Brain microvascular endothelial cell (primary cell): ENCODE measurements at regions not wholly inside any gene's neighbourhood (a gene's known extent, or its start where the extent isn't known, plus 50 kb on each side); places are given as distances from the start of the nearest gene placed in this dataset.

Experiments
- DNase-seq: peaks from one replicate; pipeline ENCODE4 v3.0.0-alpha.2; 2020
- H3K27ac ChIP-seq: fragments of 250-450 bp; sonication (Bioruptor Pico); 2 replicates; pipeline ENCODE4 v1.5.1; 2020; ENCODE audit warnings: mild to moderate bottlenecking, moderate library complexity
- H3K27me3 ChIP-seq: fragments of 250-450 bp; sonication (Bioruptor Pico); replicated peaks from 2 replicates; pipeline ENCODE4 v1.5.1; 2020; ENCODE audit warnings: mild to moderate bottlenecking
- H3K36me3 ChIP-seq: fragments of 250-450 bp; sonication (Bioruptor Pico); replicated peaks from 2 replicates; pipeline ENCODE4 v1.5.1; 2020; ENCODE audit warnings: mild to moderate bottlenecking
- H3K4me3 ChIP-seq: 2 replicates; pipeline ENCODE4 v1.5.1; 2011; ENCODE audit warnings: low read depth, mild to moderate bottlenecking, control low read depth, low read length, moderate library complexity
- CTCF ChIP-seq: IDR thresholded peaks from 2 replicates; pipeline ENCODE4 v1.5.1; 2011; ENCODE audit warnings: low read depth, mild to moderate bottlenecking, moderate library complexity, low read length, control low read depth, inconsistent platforms; ENCODE audit errors: missing control alignments
- in situ Hi-C: cut with HindIII; loops from 2 replicates; pipeline ENCODE4 v1.10.0; 2017; ENCODE audit warnings: low sequenced_read_pairs, low pct_ligation_motif_present

GRCh38 chr14:98579140-98579539 is 692.9 kb downstream of the BCL11B start:
- Histone ChIP-seq H3K36me3 (no peaks in the 10 kb centered on the region), H3K4me3 (no peak overlapping the region), H3K27me3 (no peaks in the 10 kb centered on the region), H3K27ac (no peak overlapping the region)
- no peak for DNase-seq
- in situ Hi-C loops = no loop called here
- no peak for TF ChIP-seq CTCF

DNA sequence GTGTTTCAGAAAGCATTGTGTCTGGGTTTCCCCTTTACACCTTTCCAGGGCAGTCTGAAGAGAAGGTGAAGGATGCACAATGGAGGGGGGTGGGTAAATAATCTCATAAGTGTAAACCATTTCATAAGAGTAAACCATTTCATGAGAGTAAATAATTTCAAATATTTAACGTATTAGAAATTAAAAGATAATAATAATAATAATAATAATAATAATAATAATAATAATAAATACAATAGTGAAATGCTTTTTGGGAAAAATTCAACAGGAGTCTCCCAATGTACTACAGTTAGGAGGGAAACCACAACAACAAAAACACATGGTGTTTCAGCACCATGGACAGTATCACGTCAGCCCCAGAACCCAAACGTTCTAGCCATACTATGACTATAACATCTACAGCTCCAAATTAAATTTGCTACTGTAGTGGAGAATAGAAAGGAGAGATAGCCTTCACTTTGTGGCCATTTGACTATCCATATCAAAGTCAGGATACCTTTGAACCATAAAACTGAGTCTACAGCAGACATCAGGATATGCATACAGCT is 691.8 kb downstream of the BCL11B start:
- in situ Hi-C loops = no loop called here
- no peak for DNase-seq
- Histone ChIP-seq H3K36me3 (no peaks in the 10 kb centered on the region), H3K4me3 (no peak overlapping the region), H3K27ac (no peak overlapping the region), H3K27me3 (no peaks in the 10 kb centered on the region)
- no peak for TF ChIP-seq CTCF

GRCh38 chr14:98582276-98582675 is 689.7 kb downstream of the BCL11B start:
- no peak overlapping the region for H3K27ac ChIP-seq
- no peak overlapping the region for H3K4me3 ChIP-seq
- H3K36me3 ChIP-seq = no peaks in the 10 kb centered on the region
- no peaks in the 10 kb centered on the region for H3K27me3 ChIP-seq
- in situ Hi-C loops = no loop called here
- DNase-seq = no peak
- no peak for TF ChIP-seq CTCF

DNA sequence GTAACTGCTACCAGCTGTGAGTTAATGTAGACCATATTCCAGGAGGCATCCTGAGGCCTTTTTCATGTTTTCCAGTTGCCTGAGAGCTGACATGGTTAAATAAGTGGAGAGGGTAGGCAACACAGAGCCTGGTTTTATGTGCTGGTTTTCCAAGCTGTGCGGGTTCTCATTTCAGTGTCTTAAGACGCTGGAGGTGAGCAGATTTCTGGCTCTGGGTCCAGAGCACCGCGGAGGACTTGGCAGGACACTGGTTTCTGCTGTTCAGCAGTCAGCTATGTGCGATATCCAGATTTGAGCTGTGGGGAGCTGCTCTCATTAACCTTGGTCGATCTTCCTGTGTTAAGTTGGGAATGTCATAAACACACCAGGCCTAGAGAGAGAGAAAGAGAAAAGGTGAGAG is 680.8 kb downstream of the BCL11B start:
- DNase-seq = no peak

DNA sequence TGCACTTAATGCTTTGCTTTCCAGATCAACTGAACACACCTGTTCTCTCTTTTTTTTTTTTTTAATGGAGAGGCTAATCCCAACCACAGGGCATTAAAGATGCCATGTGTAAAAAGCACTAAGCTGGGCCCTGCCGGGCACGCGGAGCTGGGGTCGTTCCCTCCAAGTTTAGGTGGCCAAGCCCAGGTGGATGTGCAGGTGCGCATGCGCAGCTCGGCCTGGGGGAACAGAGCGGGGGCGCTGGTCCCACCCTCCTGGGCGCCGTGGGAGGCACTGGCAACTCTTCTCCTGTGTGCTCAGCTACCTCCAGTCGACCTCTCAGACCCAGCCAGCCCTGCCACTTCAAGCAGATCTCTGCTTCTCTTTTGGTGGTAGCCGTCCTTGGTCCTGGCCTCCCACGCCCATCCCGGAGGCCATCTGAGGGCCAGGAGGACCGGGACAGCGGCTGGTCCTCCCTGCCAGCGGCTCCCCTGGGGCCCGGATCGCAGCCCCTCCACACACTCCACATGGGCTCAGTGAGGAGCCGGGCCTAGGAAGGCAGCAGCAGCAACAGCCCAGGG is 679.3 kb downstream of the BCL11B start:
- no peak for TF ChIP-seq CTCF
- no peak overlapping the region for H3K4me3 ChIP-seq
- in situ Hi-C loops = no loop called here
- H3K36me3 ChIP-seq = no peaks in the 10 kb centered on the region
- H3K27me3 ChIP-seq = no peaks in the 10 kb centered on the region
- DNase-seq = no peak
- no peak overlapping the region for H3K27ac ChIP-seq

More for the DNA sequence above, 680.8 kb downstream of the BCL11B start:
- H3K27ac ChIP-seq = no peak overlapping the region
- H3K27me3 ChIP-seq = no peaks in the 10 kb centered on the region
- H3K4me3 ChIP-seq = no peak overlapping the region
- TF ChIP-seq CTCF = no peak
- in situ Hi-C loops = no loop called here
- H3K36me3 ChIP-seq = no peaks in the 10 kb centered on the region

- H3K36me3 ChIP-seq = no peaks in the 10 kb centered on the region
- no peak for DNase-seq
- no peak for TF ChIP-seq CTCF
- no peak overlapping the region for H3K27ac ChIP-seq
- no peak overlapping the region for H3K4me3 ChIP-seq
- in situ Hi-C loops = no loop called here
- no peaks in the 10 kb centered on the region for H3K27me3 ChIP-seq
These were observed 678.6 kb downstream of the BCL11B start for GRCh38 chr14:98593361-98593761.
